ENCODE measurements at regions not wholly inside any gene's neighbourhood (a gene's known extent, or its start where the extent isn't known, plus 50 kb on each side); places are given as distances from the start of the nearest gene placed in this dataset.

GRCh38 chrX:69110116-69110530 lies 55.1 kb downstream of the PJA1 start:
- in situ Hi-C loops (cut with HindIII; ENCODE audit: low pct_ligation_motif_present, low pct_unique_long_range_greater_than_20kb, low sequenced_read_pairs): no loop called here
- DNase-seq: no peak

GRCh38 chrX:69109706-69110105 lies 55.5 kb downstream of the PJA1 start:
- in situ Hi-C loops (cut with HindIII; ENCODE audit: low pct_ligation_motif_present, low pct_unique_long_range_greater_than_20kb, low sequenced_read_pairs): no loop called here
- DNase-seq: no peak

- in situ Hi-C loops (cut with HindIII; ENCODE audit: low pct_ligation_motif_present, low pct_unique_long_range_greater_than_20kb, low sequenced_read_pairs): no loop called here
- DNase-seq: no peak
Observed at GRCh38 chrX:69109036-69109663, 56.1 kb downstream of the PJA1 start.

GRCh38 chrX:69107747-69108401 lies 57.4 kb downstream of the PJA1 start:
- in situ Hi-C loops (cut with HindIII; ENCODE audit: low pct_ligation_motif_present, low pct_unique_long_range_greater_than_20kb, low sequenced_read_pairs): no loop called here
- DNase-seq: no peak

GRCh38 chrX:69107231-69107739 lies 58.0 kb downstream of the PJA1 start:
- no peak for DNase-seq
- in situ Hi-C loops (cut with HindIII; ENCODE audit: low pct_ligation_motif_present, low pct_unique_long_range_greater_than_20kb, low sequenced_read_pairs): no loop called here

- DNase-seq: no peak
- in situ Hi-C loops (cut with HindIII; ENCODE audit: low pct_ligation_motif_present, low pct_unique_long_range_greater_than_20kb, low sequenced_read_pairs): no loop called here
Observed at GRCh38 chrX:69104756-69105434, 60.4 kb downstream of the PJA1 start.

GRCh38 chrX:69103539-69103938 lies 61.7 kb downstream of the PJA1 start:
- in situ Hi-C loops (cut with HindIII; ENCODE audit: low pct_ligation_motif_present, low pct_unique_long_range_greater_than_20kb, low sequenced_read_pairs): no loop called here
- no peak for DNase-seq

- no peak for DNase-seq
- in situ Hi-C loops (cut with HindIII; ENCODE audit: low pct_ligation_motif_present, low pct_unique_long_range_greater_than_20kb, low sequenced_read_pairs): no loop called here
Observed at GRCh38 chrX:69102612-69103194, 62.5 kb downstream of the PJA1 start.

- in situ Hi-C loops (cut with HindIII; ENCODE audit: low pct_ligation_motif_present, low pct_unique_long_range_greater_than_20kb, low sequenced_read_pairs): no loop called here
Observed at GRCh38 chrX:69101683-69102251, 63.5 kb downstream of the PJA1 start.

GRCh38 chrX:69100478-69100877 lies 64.8 kb downstream of the PJA1 start:
- in situ Hi-C loops (cut with HindIII; ENCODE audit: low pct_ligation_motif_present, low pct_unique_long_range_greater_than_20kb, low sequenced_read_pairs): no loop called here
- DNase-seq: no peak

More at GRCh38 chrX:69101683-69102251, 63.5 kb downstream of the PJA1 start:
- DNase-seq: no peak

GRCh38 chrX:69097451-69098236 lies 67.6 kb downstream of the PJA1 start:
- in situ Hi-C loops (cut with HindIII; ENCODE audit: low pct_ligation_motif_present, low pct_unique_long_range_greater_than_20kb, low sequenced_read_pairs): no loop called here
- DNase-seq: no peak

- no peak for DNase-seq
- in situ Hi-C loops (cut with HindIII; ENCODE audit: low pct_ligation_motif_present, low pct_unique_long_range_greater_than_20kb, low sequenced_read_pairs): no loop called here
Observed at GRCh38 chrX:69096963-69097362, 68.3 kb downstream of the PJA1 start.

GRCh38 chrX:69094977-69095669 lies 70.1 kb downstream of the PJA1 start:
- in situ Hi-C loops (cut with HindIII; ENCODE audit: low pct_ligation_motif_present, low pct_unique_long_range_greater_than_20kb, low sequenced_read_pairs): no loop called here
- DNase-seq: no peak

GRCh38 chrX:69093960-69094871 lies 71.0 kb downstream of the PJA1 start:
- peak; percentile 33 for DNase-seq
- in situ Hi-C loops (cut with HindIII; ENCODE audit: low pct_ligation_motif_present, low pct_unique_long_range_greater_than_20kb, low sequenced_read_pairs): no loop called here

GRCh38 chrX:69090022-69090421 lies 75.2 kb downstream of the PJA1 start:
- in situ Hi-C loops (cut with HindIII; ENCODE audit: low pct_ligation_motif_present, low pct_unique_long_range_greater_than_20kb, low sequenced_read_pairs): no loop called here
- DNase-seq: no peak

GRCh38 chrX:69089203-69089602 lies 76.0 kb downstream of the PJA1 start:
- DNase-seq: no peak
- in situ Hi-C loops (cut with HindIII; ENCODE audit: low pct_ligation_motif_present, low pct_unique_long_range_greater_than_20kb, low sequenced_read_pairs): no loop called here
